ENCODE measurements at regions not wholly inside any gene's neighbourhood (a gene's known extent, or its start where the extent isn't known, plus 50 kb on each side); places are given as distances from the start of the nearest gene placed in this dataset.

DNA sequence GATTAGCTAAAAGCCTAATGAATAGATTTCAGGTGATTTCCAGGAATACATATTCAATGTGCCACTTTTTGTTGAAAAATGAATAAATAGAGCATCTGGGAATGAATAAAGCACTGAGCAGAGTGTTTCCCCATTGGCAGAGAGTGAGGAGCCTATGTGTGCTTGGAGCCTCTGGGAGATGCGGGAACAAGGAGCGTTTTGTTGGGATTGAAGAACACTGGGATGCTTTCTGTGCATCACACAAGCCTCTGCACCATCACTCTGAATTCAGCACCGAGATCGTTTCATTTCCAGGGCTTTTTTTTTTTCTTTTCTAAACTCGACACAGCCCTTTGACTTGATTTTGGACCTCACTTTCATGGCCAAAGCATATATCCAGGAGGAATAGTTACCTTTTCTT, 111.4 kb downstream of the BAMBI start:
- no peak for TF ChIP-seq EZH2 (IDR thresholded peaks at IDR 0.05)
- no peak for TF ChIP-seq POLR2AphosphoS5 (IDR thresholded peaks at IDR 0.05; ENCODE audit: borderline replicate concordance, low read depth, low read length)
